HUDEP-2 (cell line): ENCODE measurements at regions not wholly inside any gene's neighbourhood (a gene's known extent, or its start where the extent isn't known, plus 50 kb on each side); places are given as distances from the start of the nearest gene placed in this dataset.
A peak's percentile ranks its signal among the peaks of the same experiment; 100 is the strongest.

Experiments
- DNase-seq, 76 experiments: peaks; one replicate each; lab custom pipeline; 2025; ENCODE audit not compliant: unreplicated experiment in 76 of 76; lab: John Stamatoyannopoulos, UW

DNA sequence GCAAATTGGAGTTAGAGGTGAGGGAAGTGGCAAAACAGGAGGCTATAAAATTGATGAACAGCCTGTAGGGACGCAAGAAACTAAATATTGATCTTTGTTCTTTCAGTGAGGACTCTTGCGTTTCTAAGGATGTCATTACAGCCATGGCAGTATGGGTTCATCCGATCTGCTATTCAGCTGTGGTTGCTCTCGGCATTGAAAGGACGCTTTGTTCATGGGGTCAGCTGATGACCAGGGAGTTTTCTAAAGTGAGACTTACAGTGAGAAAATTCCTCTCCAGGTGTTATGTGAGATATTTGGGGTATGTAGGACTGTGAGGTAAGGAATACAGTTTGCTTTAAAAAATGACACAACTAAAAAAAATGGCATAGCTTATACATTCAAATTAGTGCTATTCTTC is 52.7 kb upstream of the PELI1 start:
- DNase-seq: no peak

DNA sequence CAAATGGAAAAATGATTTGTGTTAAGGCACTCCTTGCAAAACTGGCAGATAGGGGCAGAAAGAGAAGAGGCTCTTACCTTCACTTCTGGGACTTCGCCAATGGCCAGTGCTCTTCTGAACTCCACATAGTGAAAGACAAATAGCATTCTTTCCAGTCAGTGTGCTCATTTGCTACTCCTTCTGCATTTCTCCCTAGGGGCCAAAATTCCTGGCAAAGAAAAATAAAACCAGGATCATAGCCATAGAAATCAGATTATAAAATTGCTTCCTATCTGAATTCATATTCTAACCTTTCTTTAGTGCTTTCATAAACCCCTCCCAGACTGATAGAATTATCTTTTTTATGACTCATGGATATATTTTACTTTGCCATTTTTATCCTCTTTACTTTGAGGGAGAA is 56.9 kb upstream of the PELI1 start:
- no peak for DNase-seq

GRCh38 chr2:64202206-64202845 is 58.1 kb upstream of the PELI1 start:
- DNase-seq: no peak

- no peak for DNase-seq
Observed at GRCh38 chr2:64203131-64203857, 59.1 kb upstream of the PELI1 start.

- DNase-seq: no peak
Observed at GRCh38 chr2:64203858-64204632, 59.8 kb upstream of the PELI1 start.

GRCh38 chr2:64204703-64205102 is 60.5 kb upstream of the PELI1 start:
- DNase-seq: no peak

DNA sequence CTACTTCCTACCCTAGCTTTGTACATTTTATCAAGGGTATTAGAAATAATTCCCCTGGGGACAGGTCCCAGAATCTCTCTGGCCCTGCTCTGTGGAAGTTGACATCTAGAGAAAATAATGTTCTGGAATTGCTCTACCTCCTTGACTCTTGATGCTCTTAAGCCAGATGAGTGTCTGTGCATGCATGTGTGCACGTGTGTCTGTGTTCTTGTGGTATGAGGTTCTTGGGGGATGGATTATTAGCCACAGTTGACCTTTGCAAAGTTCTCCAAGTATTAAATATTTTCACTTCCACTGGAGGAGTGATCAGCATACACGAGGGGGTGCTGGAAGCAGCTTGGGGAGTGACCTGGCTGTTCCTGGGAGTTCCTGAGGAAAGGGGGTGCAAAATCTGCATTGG is 61.2 kb upstream of the PELI1 start:
- no peak for DNase-seq

- no peak for DNase-seq
Observed at GRCh38 chr2:64207573-64207972, 63.4 kb upstream of the PELI1 start.

- no peak for DNase-seq
Observed at GRCh38 chr2:64210816-64211215, 66.6 kb upstream of the PELI1 start.

DNA sequence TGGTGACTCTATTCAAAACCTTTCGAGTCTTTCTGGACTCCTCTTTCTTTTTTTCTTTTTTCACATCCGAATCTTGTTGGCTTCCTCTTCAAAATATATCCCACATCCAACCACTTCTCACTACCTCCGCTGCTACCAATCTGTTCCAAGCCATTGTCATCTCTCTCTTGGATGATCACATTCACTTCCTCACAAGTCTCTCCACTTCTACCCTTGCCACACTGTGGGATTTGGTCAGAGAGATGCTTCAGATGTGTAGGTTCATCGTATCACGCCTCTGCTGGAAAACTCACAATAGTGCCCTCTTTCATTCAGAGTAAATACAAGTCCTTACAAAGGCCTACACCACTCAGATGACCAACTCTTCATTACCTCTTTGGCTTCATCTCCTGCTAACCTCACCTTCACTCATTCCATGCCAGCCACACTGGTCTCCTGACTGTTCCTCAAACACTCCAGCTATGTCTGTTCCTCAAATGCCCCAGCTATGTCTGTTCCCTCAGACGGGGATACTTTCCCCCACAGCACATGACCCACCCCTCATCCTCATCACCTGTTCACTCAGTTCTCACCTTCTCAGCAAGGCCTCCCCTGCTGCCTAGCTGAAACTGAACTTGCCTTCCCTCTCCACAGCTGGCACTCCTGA is 67.2 kb upstream of the PELI1 start:
- DNase-seq: no peak

DNA sequence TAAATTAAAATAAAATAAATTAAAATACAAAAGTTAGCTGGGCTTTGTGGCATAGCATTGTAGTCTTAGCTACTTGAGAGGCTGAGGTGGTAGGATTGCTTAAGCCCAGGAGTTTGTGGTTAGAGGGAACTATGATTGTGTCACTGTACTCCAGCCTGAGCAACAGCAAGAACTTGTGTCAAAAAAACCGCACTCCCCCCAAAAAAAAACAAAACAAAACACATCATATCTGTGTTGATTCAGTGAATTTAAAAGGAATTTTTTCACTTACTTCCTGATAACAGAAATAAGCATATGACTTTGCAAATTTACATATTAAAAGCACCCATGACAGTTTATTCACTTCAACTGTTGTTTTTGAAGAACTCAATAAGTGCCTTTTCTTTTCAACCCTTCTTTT is 68.1 kb upstream of the PELI1 start:
- no peak for DNase-seq

- DNase-seq: peak in 9 of 76 experiments; percentile 4 to 36 (median 8)
Observed at GRCh38 chr2:64212801-64213321, 68.6 kb upstream of the PELI1 start.

DNA sequence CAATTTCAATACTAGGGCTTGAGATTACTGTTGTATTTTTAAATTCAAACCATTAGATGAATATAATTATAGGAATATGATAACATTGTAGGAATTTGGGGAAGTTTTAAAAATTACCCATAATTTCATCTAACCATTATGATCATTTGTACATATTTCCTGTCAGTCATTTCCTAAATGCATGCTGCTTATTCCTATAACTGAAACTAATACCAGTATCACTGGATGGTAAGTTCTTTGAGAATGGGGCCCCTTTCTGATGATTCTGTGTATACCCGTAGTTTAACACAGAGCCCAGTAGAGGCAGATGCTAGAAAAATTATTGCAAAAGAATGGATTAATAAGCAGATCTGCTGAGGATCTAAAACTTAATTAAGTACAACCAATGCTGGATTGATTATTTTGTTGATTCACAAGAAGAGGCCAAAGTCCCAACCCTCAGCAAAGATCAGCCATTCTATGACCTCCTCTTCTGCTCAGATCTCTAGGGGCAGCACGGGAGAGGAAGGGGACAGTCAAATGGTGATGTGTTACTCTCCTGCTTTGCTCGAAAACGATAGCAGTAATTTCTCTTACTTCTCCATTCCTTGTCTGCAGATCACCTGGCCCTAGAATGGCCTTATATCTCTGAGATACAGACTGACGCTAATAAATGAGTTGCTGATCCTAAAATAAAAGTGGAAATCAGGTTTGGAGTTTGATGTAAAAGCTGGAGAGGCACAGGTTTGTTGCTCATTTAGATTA is 69.5 kb upstream of the PELI1 start:
- no peak for DNase-seq

DNA sequence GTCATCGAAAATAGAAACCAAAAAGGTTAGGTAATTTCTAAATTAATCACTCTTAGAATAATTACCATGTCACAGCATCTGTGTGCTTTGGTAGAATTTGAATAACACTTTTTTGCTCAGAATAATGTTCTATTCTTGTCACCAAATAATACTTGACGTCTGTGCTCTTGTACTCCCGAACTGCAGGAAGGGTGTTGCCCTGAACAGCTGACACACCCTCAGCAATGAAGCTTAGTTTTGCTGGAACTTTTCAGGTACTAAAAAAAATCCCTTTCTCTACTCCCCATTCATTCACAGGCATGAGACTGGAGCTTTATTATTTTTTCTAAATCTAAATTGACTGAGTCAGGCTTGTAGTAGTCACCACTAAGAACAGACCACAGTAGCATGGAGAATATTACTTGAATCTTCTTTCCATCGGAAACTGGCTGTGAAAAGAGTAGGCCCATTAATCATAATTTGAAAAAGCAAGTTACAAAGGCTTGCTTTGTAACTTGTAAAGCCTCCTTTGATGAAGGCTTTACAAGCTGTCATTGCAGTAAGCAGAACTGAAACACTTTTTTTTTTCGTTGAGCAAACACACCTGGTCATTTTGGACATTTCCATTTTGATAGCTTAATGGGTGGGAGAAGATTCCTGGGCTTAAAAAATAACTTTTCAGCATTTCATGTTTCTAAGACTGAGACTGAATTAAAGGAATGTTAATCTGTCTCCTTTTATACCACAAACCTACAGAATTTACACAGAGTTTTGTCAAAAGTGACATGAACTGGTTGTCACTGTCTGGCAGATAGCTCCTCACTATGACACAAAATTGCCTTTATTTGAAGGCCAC is 70.3 kb upstream of the PELI1 start:
- no peak for DNase-seq

GRCh38 chr2:64217198-64217869 is 73.1 kb upstream of the PELI1 start:
- no peak for DNase-seq

DNA sequence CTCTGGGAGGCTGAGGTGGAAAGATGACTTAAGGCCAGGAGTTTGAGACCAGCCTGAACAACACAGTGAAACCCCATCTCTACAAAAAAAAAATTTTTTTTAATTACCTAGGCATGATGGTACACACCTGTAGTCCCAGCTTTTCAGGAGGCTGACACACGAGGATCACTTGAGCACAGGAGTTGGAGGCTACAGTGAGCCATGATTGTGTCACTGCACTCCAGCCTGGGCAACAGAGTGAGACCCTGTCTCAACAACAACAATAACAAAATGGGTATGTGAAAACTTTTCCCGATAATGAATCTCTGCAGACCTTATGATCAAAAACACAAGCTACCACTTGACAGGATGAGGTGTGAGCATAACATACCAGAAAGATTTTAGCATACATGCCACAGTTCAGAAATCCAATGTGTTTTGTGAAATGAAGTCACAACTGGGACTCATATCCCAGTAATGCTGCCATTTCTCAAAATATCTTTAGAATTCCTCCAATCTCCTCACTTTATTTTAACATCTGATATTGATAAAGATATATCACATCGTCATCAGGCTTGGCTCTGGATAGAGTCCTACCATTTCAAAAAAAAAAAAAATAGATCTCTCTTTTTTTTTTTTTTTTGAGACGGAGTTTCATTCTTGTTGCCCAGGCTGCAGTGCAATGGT is 74.0 kb upstream of the PELI1 start:
- DNase-seq: no peak

- no peak for DNase-seq
Observed at GRCh38 chr2:64219149-64219548, 74.9 kb upstream of the PELI1 start.

- no peak for DNase-seq
Observed at GRCh38 chr2:64220265-64220664, 76.0 kb upstream of the PELI1 start.
